Peyer's patch (tissue), 4 donors: ENCODE measurements at regions not wholly inside any gene's neighbourhood (a gene's known extent, or its start where the extent isn't known, plus 50 kb on each side); places are given as distances from the start of the nearest gene placed in this dataset.

ENCODE experiments used
- DNase-seq, 3 donors: peaks; one replicate each; pipeline ENCODE4 v3.0.0-alpha.2; 2017 to 2019
- H3K27ac ChIP-seq, 4 donors: fragments of 200-600 bp; sonication (generic); one replicate each; pipeline ENCODE4 v1.5.1; 2016 to 2019
- H3K27me3 ChIP-seq, 2 donors: fragments of 200-600 bp; sonication (generic); one replicate each; pipeline ENCODE4 v1.5.1; 2019
- H3K36me3 ChIP-seq, 3 donors: fragments of 200-600 bp; sonication (generic); one replicate each; pipeline ENCODE4 v1.5.1; 2016 to 2019
- H3K4me1 ChIP-seq, 4 donors: fragments of 200-600 bp; sonication (generic); one replicate each; pipeline ENCODE4 v1.5.1; 2016 to 2019
- H3K4me3 ChIP-seq, 4 donors: fragments of 200-600 bp; sonication (generic); 1 replicate in 3 of 4; 2 replicates in 1 of 4; pipeline ENCODE4 v1.5.1; 2016 to 2019; ENCODE audit warnings: mild to moderate bottlenecking in 1 of 4
- H3K9me3 ChIP-seq, 4 donors: fragments of 200-600 bp; sonication (generic); one replicate each; pipeline ENCODE4 v1.5.1; 2016 to 2019; ENCODE audit warnings: mild to moderate bottlenecking in 1 of 4
- POLR2A ChIP-seq, 2 donors: fragments of 450-650 bp; IDR thresholded peaks; one replicate each; pipeline ENCODE4 v1.5.1; 2017; ENCODE audit warnings: antibody characterized with exemption in 2 of 2, mild to moderate bottlenecking in 2 of 2, moderate library complexity in 2 of 2
- TF ChIP-seq, protein P1 (sequence below), 6 experiments: fragments of 450-650 bp in 4 of 6; fragments of 200-600 bp in 2 of 6; sonication (generic) in 1 of 6; IDR thresholded peaks; one replicate each; pipeline ENCODE4 v1.5.1; 2017 to 2019; ENCODE audit warnings: antibody characterized with exemption in 6 of 6, mild to moderate bottlenecking in 3 of 6, moderate library complexity in 1 of 6

DNA sequence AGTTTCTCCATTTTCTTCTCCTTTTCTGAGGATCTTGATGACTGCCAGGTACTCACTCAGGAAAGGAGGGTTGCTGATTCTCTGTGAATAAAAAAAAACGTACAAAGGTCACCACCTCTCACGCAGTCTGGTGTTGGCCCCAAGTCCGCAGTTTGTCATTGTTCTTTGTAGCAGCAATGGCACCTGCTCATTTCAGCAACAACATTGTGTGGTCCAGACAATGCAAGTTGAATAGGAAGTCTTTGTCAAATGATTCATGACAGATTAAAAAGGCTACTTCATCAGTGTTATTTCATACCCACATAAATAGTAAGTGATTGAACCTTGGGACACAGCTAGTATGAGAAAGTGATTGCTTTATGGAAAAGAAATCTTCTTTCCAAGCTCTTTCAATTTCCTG lies 653.5 kb upstream of the MGMT start:
- Histone ChIP-seq H3K36me3 (no peaks in the 10 kb centered on the region), H3K4me1 (no peaks in the 10 kb centered on the region), H3K27ac (no peak overlapping the region), H3K9me3 (no peaks in the 10 kb centered on the region), H3K4me3 (no peak overlapping the region), H3K27me3 (no peaks in the 10 kb centered on the region)
- TF ChIP-seq, protein P1, sequence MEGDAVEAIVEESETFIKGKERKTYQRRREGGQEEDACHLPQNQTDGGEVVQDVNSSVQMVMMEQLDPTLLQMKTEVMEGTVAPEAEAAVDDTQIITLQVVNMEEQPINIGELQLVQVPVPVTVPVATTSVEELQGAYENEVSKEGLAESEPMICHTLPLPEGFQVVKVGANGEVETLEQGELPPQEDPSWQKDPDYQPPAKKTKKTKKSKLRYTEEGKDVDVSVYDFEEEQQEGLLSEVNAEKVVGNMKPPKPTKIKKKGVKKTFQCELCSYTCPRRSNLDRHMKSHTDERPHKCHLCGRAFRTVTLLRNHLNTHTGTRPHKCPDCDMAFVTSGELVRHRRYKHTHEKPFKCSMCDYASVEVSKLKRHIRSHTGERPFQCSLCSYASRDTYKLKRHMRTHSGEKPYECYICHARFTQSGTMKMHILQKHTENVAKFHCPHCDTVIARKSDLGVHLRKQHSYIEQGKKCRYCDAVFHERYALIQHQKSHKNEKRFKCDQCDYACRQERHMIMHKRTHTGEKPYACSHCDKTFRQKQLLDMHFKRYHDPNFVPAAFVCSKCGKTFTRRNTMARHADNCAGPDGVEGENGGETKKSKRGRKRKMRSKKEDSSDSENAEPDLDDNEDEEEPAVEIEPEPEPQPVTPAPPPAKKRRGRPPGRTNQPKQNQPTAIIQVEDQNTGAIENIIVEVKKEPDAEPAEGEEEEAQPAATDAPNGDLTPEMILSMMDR (IDR thresholded peaks at IDR 0.05), result no peak
- TF ChIP-seq POLR2A (IDR thresholded peaks at IDR 0.05), result no peak
- DNase-seq, result no peak

DNA sequence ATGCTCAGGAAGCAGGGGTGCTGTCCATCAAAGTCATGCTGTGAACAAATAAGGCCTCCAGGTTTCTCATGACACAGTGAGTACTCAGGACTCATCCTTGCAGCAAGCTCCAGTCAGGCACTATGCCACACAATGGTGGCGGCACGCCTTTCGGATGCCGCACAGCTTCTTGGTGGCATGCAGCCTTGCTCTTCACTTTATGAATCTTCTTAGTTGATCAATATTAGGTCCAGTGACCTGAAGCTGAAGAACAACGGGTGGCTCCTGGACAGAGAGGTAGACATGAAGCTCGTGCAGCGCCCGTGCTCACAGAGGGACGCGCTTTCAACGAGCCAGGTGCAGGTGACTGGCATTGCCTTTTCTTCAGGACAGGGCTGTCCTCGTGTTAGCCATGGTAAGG lies 653.0 kb upstream of the MGMT start:
- TF ChIP-seq, protein P1 (IDR thresholded peaks at IDR 0.05), result no peak
- TF ChIP-seq POLR2A (IDR thresholded peaks at IDR 0.05), result no peak
- Histone ChIP-seq H3K27me3 (no peaks in the 10 kb centered on the region), H3K4me3 (no peak overlapping the region), H3K27ac (no peak overlapping the region), H3K4me1 (no peaks in the 10 kb centered on the region), H3K9me3 (no peaks in the 10 kb centered on the region), H3K36me3 (no peaks in the 10 kb centered on the region)
- no peak for DNase-seq

DNA sequence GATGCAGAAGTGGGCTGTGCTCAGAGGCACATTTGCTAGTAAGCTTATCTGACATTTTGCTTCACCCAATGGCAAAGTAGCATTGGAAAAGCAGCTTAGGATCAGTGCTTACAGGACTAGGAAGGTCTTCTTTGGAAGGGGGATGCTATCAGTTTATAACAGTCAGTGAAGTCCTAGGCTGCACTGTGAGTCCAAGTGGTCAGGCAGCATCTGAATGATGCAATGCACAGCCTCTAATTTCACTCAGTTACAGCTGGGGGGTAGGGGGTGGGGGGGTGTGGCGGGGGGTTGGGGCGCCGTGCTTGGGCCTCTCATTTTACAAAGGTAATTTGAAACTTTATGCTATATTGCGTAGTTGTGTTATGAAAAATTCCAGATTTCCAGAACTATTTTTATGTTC lies 652.3 kb upstream of the MGMT start:
- Histone ChIP-seq H3K4me1 (no peaks in the 10 kb centered on the region), H3K4me3 (no peak overlapping the region), H3K27me3 (no peaks in the 10 kb centered on the region), H3K36me3 (no peaks in the 10 kb centered on the region), H3K27ac (no peak overlapping the region), H3K9me3 (no peaks in the 10 kb centered on the region)
- no peak for DNase-seq
- TF ChIP-seq POLR2A (IDR thresholded peaks at IDR 0.05), result no peak
- TF ChIP-seq, protein P1 (IDR thresholded peaks at IDR 0.05), result no peak

DNA sequence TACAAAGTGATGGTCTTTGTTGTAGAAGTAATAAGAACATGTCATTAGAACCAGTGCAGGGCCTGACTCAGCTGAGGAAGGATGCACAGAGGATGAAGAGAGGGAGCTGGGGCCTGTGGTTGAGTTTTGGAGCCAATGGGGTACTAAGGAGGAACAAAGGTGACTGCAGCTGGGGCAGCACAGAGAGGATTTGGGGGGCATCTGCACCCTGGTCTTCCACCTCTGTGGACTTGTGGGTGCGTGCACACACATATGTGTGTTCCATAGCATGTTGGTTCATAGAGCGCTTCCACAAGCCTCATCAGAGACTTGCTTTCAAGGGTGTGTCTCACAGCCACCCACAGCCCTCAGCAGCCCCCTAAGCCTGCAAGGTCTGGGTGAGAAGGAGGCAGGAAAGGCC lies 650.3 kb upstream of the MGMT start:
- Histone ChIP-seq H3K4me1 (no peaks in the 10 kb centered on the region), H3K36me3 (no peaks in the 10 kb centered on the region), H3K27me3 (no peaks in the 10 kb centered on the region), H3K4me3 (no peak overlapping the region), H3K27ac (no peak overlapping the region), H3K9me3 (no peaks in the 10 kb centered on the region)
- TF ChIP-seq, protein P1 (IDR thresholded peaks at IDR 0.05), result no peak
- no peak for TF ChIP-seq POLR2A (IDR thresholded peaks at IDR 0.05)
- no peak for DNase-seq

DNA sequence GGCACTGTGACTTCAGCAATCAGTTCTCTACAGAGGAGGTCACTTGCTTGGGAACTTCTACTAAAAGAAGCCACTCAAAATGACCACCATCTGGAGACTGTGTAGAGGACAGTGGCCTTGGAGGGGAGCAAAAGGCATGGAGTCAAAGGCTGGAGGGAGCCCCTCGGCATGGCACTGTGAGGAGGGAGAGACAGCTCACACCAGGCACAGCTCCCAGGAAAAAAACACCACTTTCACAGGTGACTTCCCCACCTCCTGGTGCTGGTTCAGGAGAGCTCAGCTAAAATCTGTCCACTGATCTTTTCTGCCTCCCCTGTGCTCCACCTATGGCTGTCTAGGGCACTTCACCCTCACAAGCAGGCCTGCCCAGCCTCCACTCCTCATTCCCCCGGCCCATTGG lies 649.4 kb upstream of the MGMT start:
- Histone ChIP-seq H3K9me3 (no peaks in the 10 kb centered on the region), H3K4me3 (no peak overlapping the region), H3K27ac (no peak overlapping the region), H3K27me3 (no peaks in the 10 kb centered on the region), H3K4me1 (no peaks in the 10 kb centered on the region), H3K36me3 (no peaks in the 10 kb centered on the region)
- TF ChIP-seq, protein P1 (IDR thresholded peaks at IDR 0.05), result no peak
- no peak for TF ChIP-seq POLR2A (IDR thresholded peaks at IDR 0.05)
- no peak for DNase-seq

DNA sequence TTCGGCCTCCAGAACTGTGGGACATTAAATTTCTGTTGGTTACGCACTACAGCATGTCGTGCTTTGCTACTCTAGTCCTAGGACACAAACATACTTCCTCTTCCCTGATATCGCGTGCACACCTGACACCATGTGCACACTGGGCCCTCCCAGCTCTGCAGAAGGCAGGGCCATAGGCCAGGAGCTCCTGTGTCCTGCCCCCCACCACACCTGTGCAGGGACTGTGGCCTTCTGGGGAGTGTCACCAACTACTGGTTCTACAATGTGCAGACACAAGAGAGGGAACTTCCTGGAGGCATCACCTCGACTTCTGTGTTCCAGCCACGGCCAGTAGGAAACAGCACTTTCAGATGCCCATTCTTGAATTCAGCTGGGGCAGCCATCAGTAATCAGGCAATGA lies 646.4 kb upstream of the MGMT start:
- Histone ChIP-seq H3K27me3 (no peaks in the 10 kb centered on the region), H3K36me3 (no peaks in the 10 kb centered on the region), H3K27ac (no peak overlapping the region), H3K4me1 (no peaks in the 10 kb centered on the region), H3K4me3 (no peak overlapping the region), H3K9me3 (no peaks in the 10 kb centered on the region)
- no peak for DNase-seq
- TF ChIP-seq POLR2A (IDR thresholded peaks at IDR 0.05), result no peak
- TF ChIP-seq, protein P1 (IDR thresholded peaks at IDR 0.05), result no peak
